ENCODE measurements at regions not wholly inside any gene's neighbourhood (a gene's known extent, or its start where the extent isn't known, plus 50 kb on each side); places are given as distances from the start of the nearest gene placed in this dataset.

GRCh38 chr1:245058882-245059281 is 95.9 kb upstream of the KIF26B start:
- TF ChIP-seq CTCF (IDR thresholded peaks at IDR 0.05) (no peak), POLR2AphosphoS5 (IDR thresholded peaks at IDR 0.05; ENCODE audit: insufficient read depth in 1 of 2, low read depth in 1 of 2) (no peak), POLR2A (IDR thresholded peaks at IDR 0.05) (no peak)
